ENCODE measurements at regions not wholly inside any gene's neighbourhood (a gene's known extent, or its start where the extent isn't known, plus 50 kb on each side); places are given as distances from the start of the nearest gene placed in this dataset.

DNA sequence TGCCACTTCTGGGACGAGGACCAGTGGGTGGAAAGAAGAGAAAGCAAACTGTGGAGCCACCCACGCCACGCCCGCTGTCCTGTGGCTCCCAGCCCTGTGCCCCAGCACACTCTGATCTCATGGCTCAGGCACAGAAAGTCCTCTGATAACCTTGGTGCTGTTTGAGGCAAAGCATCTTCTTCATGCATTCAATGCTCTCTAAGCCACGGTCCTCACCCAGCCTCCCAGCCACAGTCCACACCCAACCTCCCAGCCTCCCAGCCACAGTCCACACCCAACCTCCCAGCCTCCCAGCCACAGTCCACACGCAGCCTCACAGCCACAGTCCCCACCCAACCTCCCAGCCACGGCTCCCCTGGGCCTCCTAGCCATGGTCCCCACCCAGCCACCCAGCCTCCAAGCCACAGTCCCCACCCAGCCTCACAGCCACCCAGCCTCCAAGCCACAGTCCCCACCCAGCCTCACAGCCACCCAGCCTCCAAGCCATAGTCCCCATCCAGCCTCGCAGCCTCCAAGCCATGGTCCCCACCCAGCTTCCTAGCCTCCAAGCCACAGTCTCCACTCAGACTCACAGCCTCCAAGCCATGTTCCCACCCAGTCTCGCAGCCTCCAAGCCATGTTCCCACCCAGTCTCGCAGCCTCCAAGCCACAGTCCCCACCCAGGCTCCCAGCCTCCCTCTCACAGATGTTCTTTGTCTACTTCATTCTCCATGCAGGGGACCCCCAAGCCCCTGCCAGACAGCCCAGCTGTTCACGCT lies 74.9 kb downstream of the SOX1 start:
- no peak overlapping the region for H3K4me3 ChIP-seq (replicated peaks in 1 of 2; ENCODE audit: low read depth in 1 of 2, low read length in 2 of 2)
- H3K4me1 ChIP-seq (ENCODE audit: control insufficient read depth in 1 of 2, insufficient read depth in 2 of 2, low read length in 2 of 2) = no peaks in the 10 kb centered on the region
- no peaks in the 10 kb centered on the region for H3K36me3 ChIP-seq (ENCODE audit: control insufficient read depth in 1 of 2, insufficient read depth in 2 of 2, low read length in 2 of 2)
- ChIA-PET RAD21 (ENCODE audit: low non-redundant PET in 1 of 2, low total read pairs in 2 of 2, uncharacterized antibody in 2 of 2, unreplicated experiment in 2 of 2) (no interaction called here), POLR2A (no interaction called here), CTCF (no interaction called here)
- H3K9me2 ChIP-seq (ENCODE audit: insufficient read depth) = no peaks in the 10 kb centered on the region
- H2AFZ ChIP-seq (ENCODE audit: low read depth, low read length, poor library complexity, severe bottlenecking) = no peak overlapping the region
- intact Hi-C loops (cut with micrococcal nuclease) = no loop called here
- no peak for ATAC-seq
- no peak overlapping the region for H3K9ac ChIP-seq (ENCODE audit: low read length)
- H3K9me3 ChIP-seq (ENCODE audit: control insufficient read depth in 1 of 2, insufficient read depth in 1 of 2, low read depth in 1 of 2, low read length in 2 of 2) = no peaks in the 10 kb centered on the region
- no peak overlapping the region for H3K4me2 ChIP-seq (ENCODE audit: low read length)
- no peak for DNase-seq (ENCODE audit: low read depth, low spot score)
- BruUV-seq (replicated peaks) = no TSS peak
- no peaks in the 10 kb centered on the region for H3K79me2 ChIP-seq (ENCODE audit: insufficient read depth, low read length)
- TF ChIP-seq FOSL1 (IDR thresholded peaks at IDR 0.05; ENCODE audit: low read depth) (no peak), SRF (IDR thresholded peaks at IDR 0.05; ENCODE audit: low read depth) (no peak), POLR2A (IDR thresholded peaks at IDR 0.05; ENCODE audit: borderline replicate concordance, extremely low read depth, insufficient read depth, insufficient read length) (no peak), ZNF274 (IDR thresholded peaks at IDR 0.05; ENCODE audit: low read depth, low read length) (no peak), JUND (IDR thresholded peaks at IDR 0.05) (no peak), RAD21 (IDR thresholded peaks at IDR 0.05; ENCODE audit: low read depth) (no peak), CEBPB (IDR thresholded peaks at IDR 0.05; ENCODE audit: low read depth) (no peak), POLR2AphosphoS5 (IDR thresholded peaks at IDR 0.05; ENCODE audit: low read depth, low read length) (no peak), EGR1 (IDR thresholded peaks at IDR 0.05; ENCODE audit: low read depth) (no peak), MAX (IDR thresholded peaks at IDR 0.05) (no peak), SP1 (IDR thresholded peaks at IDR 0.05; ENCODE audit: low read depth) (no peak)
- peaks cover 17% of the 10 kb centered on the region for H3K27me3 ChIP-seq (ENCODE audit: insufficient read depth, low read length)
- H4K20me1 ChIP-seq (ENCODE audit: insufficient read depth) = no peaks in the 10 kb centered on the region
- no peak overlapping the region for H3K27ac ChIP-seq (ENCODE audit: low read depth, low read length)

GRCh38 chr13:112142401-112142930 lies 75.5 kb downstream of the SOX1 start:
- Histone ChIP-seq H3K27me3 (ENCODE audit: insufficient read depth, low read length) (peaks cover 17% of the 10 kb centered on the region), H2AFZ (ENCODE audit: low read depth, low read length, poor library complexity, severe bottlenecking) (no peak overlapping the region), H3K4me1 (ENCODE audit: control insufficient read depth in 1 of 2, insufficient read depth in 2 of 2, low read length in 2 of 2) (no peaks in the 10 kb centered on the region), H3K9me2 (ENCODE audit: insufficient read depth) (no peaks in the 10 kb centered on the region), H3K4me3 (replicated peaks in 1 of 2; ENCODE audit: low read depth in 1 of 2, low read length in 2 of 2) (no peak overlapping the region), H3K4me2 (ENCODE audit: low read length) (no peak overlapping the region), H3K9ac (ENCODE audit: low read length) (no peak overlapping the region), H3K79me2 (ENCODE audit: insufficient read depth, low read length) (no peaks in the 10 kb centered on the region), H4K20me1 (ENCODE audit: insufficient read depth) (no peaks in the 10 kb centered on the region), H3K9me3 (ENCODE audit: control insufficient read depth in 1 of 2, insufficient read depth in 1 of 2, low read depth in 1 of 2, low read length in 2 of 2) (no peaks in the 10 kb centered on the region), H3K36me3 (ENCODE audit: control insufficient read depth in 1 of 2, insufficient read depth in 2 of 2, low read length in 2 of 2) (no peaks in the 10 kb centered on the region), H3K27ac (ENCODE audit: low read depth, low read length) (no peak overlapping the region)
- ChIA-PET CTCF (no interaction called here), RAD21 (ENCODE audit: low non-redundant PET in 1 of 2, low total read pairs in 2 of 2, uncharacterized antibody in 2 of 2, unreplicated experiment in 2 of 2) (no interaction called here), POLR2A (no interaction called here)
- ATAC-seq (no peak), DNase-seq (ENCODE audit: low read depth, low spot score) (no peak)
- intact Hi-C loops (cut with micrococcal nuclease) = no loop called here
- TF ChIP-seq YY1 (IDR thresholded peaks at IDR 0.05; ENCODE audit: extremely low read depth, insufficient replicate concordance, low read depth, low read length) (no peak), SRF (IDR thresholded peaks at IDR 0.05; ENCODE audit: low read depth) (no peak), POLR2AphosphoS5 (IDR thresholded peaks at IDR 0.05; ENCODE audit: low read depth, low read length) (no peak), ELF1 (IDR thresholded peaks at IDR 0.05; ENCODE audit: borderline replicate concordance, low read depth) (no peak), FOSL1 (IDR thresholded peaks at IDR 0.05; ENCODE audit: low read depth) (no peak), CBX3 (IDR thresholded peaks at IDR 0.05; ENCODE audit: low read depth) (no peak)
- TF ChIP-seq, protein P1, sequence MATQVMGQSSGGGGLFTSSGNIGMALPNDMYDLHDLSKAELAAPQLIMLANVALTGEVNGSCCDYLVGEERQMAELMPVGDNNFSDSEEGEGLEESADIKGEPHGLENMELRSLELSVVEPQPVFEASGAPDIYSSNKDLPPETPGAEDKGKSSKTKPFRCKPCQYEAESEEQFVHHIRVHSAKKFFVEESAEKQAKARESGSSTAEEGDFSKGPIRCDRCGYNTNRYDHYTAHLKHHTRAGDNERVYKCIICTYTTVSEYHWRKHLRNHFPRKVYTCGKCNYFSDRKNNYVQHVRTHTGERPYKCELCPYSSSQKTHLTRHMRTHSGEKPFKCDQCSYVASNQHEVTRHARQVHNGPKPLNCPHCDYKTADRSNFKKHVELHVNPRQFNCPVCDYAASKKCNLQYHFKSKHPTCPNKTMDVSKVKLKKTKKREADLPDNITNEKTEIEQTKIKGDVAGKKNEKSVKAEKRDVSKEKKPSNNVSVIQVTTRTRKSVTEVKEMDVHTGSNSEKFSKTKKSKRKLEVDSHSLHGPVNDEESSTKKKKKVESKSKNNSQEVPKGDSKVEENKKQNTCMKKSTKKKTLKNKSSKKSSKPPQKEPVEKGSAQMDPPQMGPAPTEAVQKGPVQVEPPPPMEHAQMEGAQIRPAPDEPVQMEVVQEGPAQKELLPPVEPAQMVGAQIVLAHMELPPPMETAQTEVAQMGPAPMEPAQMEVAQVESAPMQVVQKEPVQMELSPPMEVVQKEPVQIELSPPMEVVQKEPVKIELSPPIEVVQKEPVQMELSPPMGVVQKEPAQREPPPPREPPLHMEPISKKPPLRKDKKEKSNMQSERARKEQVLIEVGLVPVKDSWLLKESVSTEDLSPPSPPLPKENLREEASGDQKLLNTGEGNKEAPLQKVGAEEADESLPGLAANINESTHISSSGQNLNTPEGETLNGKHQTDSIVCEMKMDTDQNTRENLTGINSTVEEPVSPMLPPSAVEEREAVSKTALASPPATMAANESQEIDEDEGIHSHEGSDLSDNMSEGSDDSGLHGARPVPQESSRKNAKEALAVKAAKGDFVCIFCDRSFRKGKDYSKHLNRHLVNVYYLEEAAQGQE (IDR thresholded peaks at IDR 0.05; ENCODE audit: low read depth) = no peak
- BruUV-seq (replicated peaks) = no TSS peak
